ENCODE measurements at regions not wholly inside any gene's neighbourhood (a gene's known extent, or its start where the extent isn't known, plus 50 kb on each side); places are given as distances from the start of the nearest gene placed in this dataset.

DNA sequence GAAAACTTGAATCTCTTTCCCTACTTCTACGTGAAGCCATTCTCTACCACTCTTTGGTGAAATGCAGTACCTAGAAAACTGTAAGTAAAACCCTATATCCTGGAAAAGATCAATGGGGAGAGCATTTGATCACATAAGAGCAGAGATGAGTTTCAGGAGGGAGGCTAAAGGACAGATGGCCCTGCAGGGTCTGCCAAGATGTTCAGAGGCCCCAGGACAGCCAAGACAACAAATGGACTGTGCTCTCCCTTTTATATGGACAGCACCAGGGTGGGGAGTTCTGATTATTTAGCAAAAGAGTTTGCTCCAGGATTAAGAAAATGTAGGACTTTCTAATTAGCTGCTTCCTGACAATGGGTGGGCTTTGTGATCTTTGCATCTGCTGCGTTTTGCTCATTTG is 101.7 kb downstream of the DCK start:
- TF ChIP-seq MAX (IDR thresholded peaks at IDR 0.05; ENCODE audit: insufficient read depth, insufficient read length) (no peak), POLR2A (IDR thresholded peaks at IDR 0.05; ENCODE audit: low read depth, low read length) (no peak), EZH2 (IDR thresholded peaks at IDR 0.05; ENCODE audit: borderline replicate concordance, low read depth, low read length, severe bottlenecking) (no peak), FOS (IDR thresholded peaks at IDR 0.05; ENCODE audit: borderline replicate concordance, insufficient read depth, low read length) (no peak), MYC (IDR thresholded peaks at IDR 0.05; ENCODE audit: low read depth, low read length) (no peak), POLR2AphosphoS5 (IDR thresholded peaks at IDR 0.05; ENCODE audit: insufficient read depth, low read depth, low read length) (no peak), JUN (IDR thresholded peaks at IDR 0.05; ENCODE audit: borderline replicate concordance, insufficient read depth, insufficient read length, low read depth) (no peak), GATA2 (IDR thresholded peaks at IDR 0.05; ENCODE audit: insufficient read depth, insufficient read length, low read depth, low read length) (no peak)
- TF ChIP-seq, protein P1, sequence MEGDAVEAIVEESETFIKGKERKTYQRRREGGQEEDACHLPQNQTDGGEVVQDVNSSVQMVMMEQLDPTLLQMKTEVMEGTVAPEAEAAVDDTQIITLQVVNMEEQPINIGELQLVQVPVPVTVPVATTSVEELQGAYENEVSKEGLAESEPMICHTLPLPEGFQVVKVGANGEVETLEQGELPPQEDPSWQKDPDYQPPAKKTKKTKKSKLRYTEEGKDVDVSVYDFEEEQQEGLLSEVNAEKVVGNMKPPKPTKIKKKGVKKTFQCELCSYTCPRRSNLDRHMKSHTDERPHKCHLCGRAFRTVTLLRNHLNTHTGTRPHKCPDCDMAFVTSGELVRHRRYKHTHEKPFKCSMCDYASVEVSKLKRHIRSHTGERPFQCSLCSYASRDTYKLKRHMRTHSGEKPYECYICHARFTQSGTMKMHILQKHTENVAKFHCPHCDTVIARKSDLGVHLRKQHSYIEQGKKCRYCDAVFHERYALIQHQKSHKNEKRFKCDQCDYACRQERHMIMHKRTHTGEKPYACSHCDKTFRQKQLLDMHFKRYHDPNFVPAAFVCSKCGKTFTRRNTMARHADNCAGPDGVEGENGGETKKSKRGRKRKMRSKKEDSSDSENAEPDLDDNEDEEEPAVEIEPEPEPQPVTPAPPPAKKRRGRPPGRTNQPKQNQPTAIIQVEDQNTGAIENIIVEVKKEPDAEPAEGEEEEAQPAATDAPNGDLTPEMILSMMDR (IDR thresholded peaks at IDR 0.05; ENCODE audit: extremely low read depth in 1 of 2, insufficient read depth in 1 of 2, low read depth in 1 of 2, low read length in 2 of 2), result no peak

Measured in endothelial cell of umbilical vein (primary cell).